GM20431 (cell line): ENCODE measurements at regions not wholly inside any gene's neighbourhood (a gene's known extent, or its start where the extent isn't known, plus 50 kb on each side); places are given as distances from the start of the nearest gene placed in this dataset.
"Not testable (repeated sequence)": the region's sequence is repeated elsewhere in the genome, so short reads cannot be mapped to it uniquely, and the experiment has no call there.

Source experiments
- in situ Hi-C: fragments of 300-500 bp; cut with MseI, MboI; formaldehyde crosslinking; loops from one replicate; pipeline ENCODE4 v1.15.0; 2020; ENCODE audit warnings: low sequenced_read_pairs; ENCODE audit not compliant: unreplicated experiment

DNA sequence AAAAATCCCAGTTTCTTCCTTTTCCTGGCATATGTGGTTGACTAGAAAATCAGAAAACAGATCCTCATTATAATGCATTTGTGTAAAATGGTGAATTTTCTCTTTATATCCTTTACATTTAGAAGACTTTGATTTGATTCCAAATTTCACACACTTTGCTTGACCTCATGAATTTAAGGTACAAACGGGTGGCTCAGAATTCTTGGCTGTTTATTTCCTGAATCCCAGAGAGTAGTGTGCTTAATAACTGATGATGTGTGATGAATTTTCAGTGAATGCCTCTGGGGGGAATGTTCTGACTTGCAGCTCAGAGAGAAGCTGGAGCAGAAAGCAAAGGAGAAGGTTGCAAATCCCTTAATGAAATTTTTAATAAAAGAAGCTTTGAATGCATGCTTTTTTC, 126.8 kb downstream of the SPATA31D1 start:
- in situ Hi-C loops: loop anchor here (10.0 kb wide), 1 partner anchor 61 kb away; no protein-coding TSS in a partner anchor

DNA sequence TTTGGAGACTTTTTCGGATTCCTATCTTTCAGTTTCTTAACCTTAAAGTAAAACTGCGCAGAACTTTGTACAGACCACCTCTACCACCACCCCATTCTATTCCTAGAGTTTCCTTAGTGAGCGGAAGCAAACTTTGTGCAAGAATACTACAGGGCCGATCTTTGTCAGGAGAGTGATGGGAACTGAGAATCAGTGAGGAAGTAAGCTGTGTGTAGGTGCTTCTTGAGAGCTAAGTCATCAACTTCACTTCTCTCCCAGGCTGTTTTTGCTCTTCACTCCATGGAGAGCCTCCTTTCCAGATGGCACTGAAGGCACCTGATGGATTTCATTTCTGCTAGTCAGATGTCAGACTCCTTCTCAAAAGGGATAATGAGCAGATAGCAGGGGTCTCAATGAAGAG, 127.3 kb downstream of the SPATA31D1 start:
- in situ Hi-C loops: loop anchor here (10.0 kb wide), 1 partner anchor 61 kb away; no protein-coding TSS in a partner anchor

DNA sequence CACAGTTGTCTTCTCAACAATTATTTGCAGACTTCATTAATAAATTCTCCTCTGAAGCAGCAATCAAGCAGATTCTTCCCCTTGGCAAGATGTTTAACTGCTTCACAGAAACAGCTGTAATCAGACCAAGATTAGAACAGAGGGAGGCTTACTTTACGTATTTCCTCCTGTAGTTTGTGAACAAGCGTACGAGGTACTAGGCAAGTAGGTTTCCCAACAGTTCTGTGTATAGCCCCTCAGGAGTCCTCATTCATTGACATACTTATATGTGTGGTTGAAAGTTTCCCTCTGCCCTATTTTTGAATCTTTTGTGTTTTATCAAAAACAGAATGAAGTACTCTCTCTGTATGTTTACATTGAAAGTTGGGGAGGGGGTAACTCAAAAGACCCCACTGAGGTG, 128.0 kb downstream of the SPATA31D1 start:
- in situ Hi-C loops: loop anchor here (10.0 kb wide), 1 partner anchor 62 kb away; no protein-coding TSS in a partner anchor

DNA sequence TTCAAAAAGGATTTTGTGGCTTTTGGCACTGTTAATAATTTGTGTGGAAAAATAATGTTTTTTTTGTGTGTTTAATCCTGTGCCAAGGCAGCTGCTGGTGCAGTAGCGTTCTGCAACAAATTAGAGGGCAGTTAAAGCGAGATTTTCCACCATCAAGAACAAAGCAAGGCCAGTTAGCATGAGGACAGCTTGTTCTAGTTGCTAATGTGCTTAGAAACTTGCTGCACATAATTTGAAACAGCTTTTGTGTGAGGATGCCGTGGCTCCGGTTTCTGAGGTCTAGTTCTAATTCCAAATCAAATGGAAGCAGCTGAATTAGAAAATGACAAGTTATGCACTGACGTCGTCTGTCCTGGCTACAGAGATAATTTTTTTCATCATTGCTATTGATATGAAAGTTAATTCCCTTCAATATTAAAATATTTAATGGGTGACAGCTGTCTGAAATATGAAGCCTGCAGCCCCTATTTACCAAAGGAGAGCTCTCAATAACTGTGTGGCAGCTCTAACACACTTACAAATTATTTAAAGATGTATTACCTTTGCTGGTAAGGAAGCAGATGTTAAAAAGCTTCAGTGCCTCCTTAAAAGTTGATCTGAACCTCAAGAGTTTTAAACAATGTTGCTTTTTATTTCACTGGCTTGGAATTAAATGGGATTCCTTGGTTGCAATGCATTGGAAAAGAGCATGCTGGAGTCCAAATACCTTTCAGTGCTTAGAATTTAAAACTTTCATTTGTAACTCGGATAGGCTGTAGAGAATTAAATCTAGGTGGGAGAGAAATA, 128.6 kb downstream of the SPATA31D1 start:
- in situ Hi-C loops: loop anchor here (10.0 kb wide), 1 partner anchor 62 kb away; no protein-coding TSS in a partner anchor

DNA sequence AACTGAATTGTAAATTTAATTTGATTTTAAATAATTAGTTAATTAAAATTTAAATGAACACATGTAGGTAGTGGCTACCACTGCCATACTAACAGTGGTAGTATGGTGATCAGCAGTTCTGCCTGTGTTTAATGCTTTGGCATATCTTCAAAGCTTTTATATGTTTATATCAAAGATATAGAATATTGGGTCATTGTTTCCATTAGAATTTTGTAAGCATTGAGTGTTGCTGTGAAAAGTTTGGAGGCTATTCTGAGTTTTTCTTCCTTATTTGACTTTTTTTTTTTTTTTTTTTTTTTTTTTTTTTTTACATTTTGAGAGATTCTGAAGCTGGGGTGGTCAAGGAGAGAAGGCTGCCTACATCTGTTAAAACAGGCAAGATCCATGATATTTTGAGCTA, 134.2 kb downstream of the SPATA31D1 start:
- in situ Hi-C loops: no loop called here

DNA sequence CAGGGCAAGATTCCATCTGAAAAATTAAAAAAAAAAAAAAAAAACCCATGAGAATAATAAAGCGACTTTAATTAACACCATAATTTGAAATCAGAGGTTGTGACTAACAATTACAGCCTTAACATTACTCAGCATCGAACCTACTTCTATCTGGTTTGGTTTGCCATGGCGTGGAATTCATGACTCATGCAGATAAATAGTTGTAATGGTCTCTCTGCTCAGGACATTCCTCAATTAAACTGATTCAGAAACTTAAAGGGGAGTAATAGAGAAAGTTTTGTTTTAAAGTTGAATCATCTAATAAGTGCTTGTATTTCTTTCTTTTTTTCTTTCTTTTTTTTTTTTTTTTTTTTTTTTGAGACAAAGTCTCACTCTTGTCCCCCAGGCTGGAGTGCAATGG, 135.5 kb downstream of the SPATA31D1 start:
- in situ Hi-C loops: no loop called here

DNA sequence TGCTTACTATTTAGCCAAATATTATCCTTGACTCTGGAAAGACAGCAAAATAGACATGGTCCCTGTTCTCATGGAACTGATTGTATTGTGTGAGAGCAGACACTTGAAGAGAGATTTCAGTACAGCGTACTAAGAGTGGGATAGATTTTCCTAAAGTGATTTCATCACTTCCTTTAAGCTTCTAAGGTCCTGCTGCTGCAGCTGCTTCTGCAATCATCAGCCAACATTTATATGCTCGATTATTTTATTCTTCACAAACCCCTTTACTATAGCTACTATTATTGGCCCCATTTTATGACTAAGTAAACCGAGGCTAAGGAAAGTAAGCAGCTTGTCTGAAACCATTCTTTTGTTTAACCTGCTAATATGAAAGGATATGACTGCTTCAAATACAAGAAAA, 137.7 kb downstream of the SPATA31D1 start:
- in situ Hi-C loops: no loop called here

DNA sequence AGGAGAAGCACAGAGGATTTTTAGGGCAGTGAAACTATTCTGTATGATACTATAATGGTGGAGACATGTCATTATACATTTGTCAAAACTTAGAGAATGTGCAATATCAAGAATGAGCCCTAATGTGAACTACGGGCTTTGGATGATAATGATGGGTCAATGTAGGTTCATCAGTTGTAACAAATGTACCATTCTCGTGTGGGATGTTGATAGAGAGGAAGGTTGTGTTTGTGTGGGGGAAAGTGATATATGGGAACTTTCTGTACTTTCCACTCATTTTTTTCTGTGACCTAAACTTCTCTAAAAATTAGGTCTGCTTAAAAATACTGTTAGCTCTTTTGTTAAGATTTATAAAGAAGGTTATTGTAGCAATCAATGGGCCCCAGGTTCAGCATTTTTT, 138.9 kb downstream of the SPATA31D1 start:
- in situ Hi-C loops: no loop called here

DNA sequence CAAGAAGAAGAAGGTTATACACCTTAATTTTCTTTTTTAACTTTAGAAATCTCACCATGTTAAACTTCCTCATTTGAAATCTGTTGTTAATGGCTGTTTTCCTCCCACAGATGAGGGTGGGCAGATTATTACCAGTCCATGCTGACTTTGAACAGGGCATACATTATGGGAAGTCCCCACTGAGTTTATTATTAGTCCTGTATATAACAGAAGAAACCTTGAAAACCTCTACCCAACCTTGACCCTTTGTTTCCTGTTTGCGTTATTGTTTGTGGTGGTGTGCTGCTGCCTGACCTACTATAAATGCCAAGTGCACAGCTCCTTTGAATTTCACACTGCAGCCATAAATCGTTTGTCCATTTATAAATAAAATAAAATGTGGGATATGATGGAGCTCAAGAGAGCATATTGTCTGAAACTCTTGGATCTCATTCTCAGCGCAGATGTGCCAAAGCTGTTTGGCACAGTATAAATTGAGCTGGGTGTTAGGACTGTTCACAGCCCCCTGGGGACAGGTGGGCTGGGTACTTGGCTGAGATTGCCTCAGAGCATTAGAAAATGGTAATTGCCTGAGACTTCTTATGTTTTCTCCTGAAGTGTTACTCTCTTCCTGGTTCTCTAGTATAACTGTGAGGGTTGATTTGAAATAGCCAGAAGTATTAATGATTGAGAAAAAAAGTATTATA, 139.6 kb downstream of the SPATA31D1 start:
- in situ Hi-C loops: no loop called here

DNA sequence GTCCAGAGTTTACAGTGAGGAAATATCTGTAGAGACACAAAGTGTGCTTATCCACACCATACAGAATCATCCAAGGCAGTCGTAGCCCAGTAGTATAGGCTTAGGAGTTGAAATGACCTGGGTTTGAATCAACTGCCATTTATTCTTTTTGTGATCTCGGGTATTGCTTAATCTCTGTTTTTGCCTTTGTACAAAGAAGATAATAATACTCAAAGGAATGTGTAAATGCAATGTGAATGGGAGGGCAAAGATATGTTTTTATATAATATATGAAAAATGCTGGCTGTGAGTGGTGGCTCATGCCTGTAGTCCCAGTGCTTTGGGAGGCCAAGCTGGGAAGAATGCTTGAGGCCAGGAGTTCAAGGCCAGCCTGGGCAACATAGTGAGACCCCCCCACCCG, 141.1 kb downstream of the SPATA31D1 start:
- in situ Hi-C loops: no loop called here

DNA sequence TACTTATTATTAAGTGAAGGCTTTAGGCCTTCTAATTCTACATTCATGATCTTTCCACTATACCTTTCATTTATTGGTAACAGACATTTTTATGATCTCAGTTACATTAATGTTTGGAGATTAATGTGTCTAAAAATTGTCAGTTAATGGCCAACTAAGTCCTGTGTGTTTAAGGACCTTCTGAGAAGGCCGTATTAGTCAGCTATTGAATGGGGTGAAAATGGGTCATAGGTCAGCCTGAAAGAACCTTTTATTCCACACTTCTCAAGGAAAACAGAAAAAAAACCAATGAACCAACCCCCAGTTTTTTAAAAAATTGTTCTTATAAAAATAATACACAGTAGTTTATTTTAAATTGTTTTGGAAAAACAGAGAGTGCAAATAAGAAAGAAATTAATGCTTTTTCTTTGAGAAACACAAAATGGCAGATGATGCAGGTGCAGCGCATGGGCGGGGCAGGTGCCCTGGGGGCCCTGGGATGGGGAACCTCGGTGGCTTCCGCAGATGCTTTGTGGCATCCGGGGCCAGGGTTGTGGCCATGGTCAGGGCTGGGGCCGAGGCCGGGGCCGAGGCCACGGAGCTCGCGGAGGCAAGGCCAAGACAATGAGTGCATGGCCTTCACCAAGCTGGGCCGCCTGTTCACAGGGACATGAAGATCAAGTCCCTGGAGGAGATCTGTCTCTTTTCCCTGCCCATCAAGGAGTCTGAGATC, 141.9 kb downstream of the SPATA31D1 start:
- in situ Hi-C loops: no loop called here

DNA sequence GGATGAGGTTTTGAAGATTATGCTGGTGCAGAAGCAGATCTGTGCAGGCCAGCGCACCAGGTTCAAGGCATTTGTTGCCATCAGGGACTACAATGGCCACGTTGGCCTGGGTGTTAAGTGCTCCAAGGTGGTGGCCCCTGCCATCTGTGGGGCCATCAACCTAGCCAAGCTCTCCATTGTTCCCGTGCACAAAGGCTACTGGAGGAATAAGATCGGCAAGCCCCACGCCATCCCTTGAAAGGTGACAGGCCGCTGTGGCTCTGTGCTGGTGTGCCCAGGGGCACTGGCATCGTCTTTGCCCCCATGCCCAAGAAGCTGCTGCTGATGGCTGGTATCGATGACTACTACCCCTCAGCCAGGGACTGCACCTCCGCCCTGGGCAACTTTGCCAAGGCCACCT, 142.5 kb downstream of the SPATA31D1 start:
- in situ Hi-C loops: no loop called here

DNA sequence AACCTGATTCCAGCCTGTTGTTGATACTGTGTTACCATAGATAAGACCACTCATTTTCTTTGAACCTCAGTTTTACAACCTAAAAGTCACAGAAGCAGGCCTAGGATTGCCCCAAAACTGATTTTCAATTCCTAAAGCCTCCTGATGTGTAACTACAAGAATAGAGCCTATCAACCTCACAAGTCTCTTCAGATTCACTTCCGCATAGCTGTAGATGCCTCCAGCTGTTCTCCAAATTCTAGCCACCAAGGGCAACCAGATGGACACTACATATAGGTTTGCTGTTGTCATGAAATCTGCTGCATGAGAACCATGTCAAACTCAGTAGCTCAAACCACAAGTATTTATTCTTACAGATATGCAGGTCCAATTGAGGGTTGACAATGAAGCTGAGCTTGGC, 143.5 kb downstream of the SPATA31D1 start:
- in situ Hi-C loops: no loop called here

DNA sequence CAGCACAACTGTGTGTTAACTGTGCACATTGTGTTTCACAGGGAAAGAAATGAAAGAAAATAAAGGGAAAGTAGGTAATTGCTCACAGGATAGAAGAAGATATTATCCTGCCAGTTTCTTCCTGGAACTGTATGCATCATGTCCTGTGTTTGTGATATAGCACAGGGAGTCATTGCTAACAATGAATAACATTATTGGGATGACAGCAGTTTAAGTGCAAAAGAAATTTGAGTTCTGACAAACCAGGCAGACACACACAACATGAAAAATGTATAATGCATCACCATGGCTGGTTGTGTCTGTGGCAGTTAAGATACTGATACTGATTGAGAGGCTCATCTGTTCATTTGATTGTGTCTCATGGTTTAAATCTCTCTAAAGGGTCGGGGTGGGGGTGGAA, 145.4 kb downstream of the SPATA31D1 start:
- in situ Hi-C loops: no loop called here

DNA sequence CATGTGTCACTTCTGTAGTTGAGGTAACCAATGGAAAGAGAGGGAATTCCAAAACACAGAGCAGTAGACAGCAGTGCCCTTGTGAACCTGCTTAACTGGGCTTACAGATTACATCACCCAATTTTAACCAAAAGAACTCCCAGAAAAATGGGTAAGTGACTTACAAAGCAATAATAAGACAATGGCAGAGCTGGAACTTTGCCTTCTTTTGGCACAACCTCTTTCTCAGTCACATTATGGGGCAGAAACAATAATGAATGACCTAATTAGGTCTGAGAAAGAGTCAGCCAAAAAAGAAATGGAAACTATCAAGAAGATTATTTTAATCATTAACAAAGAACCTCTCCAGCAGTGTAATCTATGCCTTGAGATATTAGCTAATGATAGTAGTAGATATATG, 146.5 kb downstream of the SPATA31D1 start:
- in situ Hi-C loops: no loop called here

DNA sequence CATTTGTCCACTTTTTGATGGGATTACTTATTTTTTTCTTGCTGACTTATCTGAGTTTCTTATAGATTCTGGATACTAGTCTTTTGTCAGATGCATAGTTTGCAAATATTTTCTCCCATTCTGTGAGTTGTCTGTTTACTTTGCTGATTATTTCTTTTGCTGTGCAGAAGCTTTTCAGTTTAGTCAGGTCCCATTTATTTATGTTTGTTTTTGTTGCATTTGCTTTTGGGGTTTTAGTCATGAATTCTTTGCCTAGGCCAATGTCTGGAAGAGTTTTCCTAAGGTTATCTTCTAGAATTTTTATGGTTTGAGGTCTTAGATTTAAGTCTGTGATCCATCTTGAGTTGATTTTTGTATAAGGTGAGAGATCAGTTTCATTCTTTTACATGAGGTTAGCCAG, 149.5 kb downstream of the SPATA31D1 start:
- in situ Hi-C loops: not testable (repeated sequence)

DNA sequence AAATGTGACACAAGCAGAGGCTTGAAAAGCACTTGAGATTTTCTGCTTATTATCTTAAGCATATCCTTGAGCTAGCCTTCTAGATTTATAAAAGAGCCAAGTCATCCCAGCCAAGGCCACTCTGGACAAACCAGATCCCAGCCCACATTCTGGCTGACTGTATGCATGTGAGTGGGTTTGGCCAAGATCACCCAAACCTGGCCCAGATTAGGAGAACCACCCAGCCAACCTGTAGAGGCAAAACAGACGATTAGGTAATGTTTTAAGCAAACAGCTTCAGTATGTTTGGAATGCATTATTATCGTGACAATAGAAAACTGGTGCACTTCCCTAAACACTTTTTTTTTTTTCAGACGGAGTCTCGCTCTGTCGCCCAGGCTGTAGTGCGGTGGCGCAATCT, 151.9 kb downstream of the SPATA31D1 start:
- in situ Hi-C loops: no loop called here

DNA sequence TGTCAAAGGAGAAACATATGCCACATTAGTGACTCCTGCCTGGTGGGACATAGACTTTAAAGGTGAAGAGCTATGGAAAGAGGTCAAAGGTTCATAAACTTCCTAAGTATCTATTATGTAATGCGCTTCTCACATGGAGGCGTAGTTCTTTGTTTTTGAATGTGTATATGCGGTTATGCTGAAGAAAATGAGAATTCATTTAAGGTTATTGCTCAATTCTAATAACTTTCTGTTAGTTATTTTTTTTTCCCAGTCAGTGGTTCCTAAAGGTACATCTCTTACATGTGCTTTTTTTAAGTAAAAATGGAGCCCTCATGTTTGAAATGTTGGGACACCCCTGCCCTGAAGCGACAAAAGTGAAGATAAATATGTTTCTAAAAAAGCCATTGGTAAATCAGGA, 156.2 kb downstream of the SPATA31D1 start:
- in situ Hi-C loops: no loop called here

DNA sequence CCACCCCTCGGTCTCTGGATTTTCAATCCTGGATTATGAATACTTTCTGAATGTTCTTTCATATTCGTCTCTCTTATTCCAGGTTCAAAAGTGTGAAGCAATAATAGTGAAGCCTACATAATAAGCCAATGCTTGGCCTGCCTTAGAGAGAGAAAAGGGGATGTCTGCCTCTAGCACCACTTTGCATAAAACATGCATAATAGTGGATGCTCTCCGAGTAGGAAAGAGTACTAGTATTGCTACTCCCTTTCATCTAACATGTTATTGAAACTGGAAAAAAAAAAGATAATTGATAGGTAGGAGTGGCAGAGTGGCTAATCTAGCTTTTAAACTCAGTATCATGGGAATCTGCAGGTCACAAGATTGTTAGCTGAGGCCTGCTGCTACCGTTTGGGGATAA, 158.1 kb downstream of the SPATA31D1 start:
- in situ Hi-C loops: no loop called here

DNA sequence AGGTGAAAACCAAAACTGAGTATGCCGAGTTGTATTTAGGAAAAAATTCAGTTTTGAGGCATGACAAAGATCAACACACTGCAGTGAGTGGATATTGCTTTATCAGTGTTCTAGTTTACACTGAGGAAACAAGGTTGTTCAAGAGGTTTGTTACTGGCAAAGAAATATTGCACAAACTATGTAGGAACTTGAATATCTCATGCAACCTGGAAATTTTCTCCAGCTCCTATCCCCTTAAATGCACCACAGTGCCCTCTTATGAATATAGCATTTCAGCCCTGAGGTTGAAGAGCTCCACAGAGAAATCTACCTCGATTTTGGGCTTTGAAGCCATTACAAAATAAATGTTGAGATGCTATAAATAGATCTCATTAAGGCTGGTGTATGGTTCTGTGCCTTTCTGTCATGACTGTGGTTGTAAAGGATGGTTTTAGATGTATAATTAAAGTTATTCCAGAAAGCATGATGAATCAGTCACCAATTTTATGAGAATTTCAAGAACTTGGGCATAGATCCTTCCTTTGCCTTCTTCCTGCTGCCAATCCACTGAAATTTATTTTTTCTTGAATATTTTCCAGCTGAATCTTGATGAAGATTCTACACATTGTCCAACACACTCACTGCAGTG, 159.3 kb downstream of the SPATA31D1 start:
- in situ Hi-C loops: no loop called here
